ENCODE measurements at regions not wholly inside any gene's neighbourhood (a gene's known extent, or its start where the extent isn't known, plus 50 kb on each side); places are given as distances from the start of the nearest gene placed in this dataset.

DNA sequence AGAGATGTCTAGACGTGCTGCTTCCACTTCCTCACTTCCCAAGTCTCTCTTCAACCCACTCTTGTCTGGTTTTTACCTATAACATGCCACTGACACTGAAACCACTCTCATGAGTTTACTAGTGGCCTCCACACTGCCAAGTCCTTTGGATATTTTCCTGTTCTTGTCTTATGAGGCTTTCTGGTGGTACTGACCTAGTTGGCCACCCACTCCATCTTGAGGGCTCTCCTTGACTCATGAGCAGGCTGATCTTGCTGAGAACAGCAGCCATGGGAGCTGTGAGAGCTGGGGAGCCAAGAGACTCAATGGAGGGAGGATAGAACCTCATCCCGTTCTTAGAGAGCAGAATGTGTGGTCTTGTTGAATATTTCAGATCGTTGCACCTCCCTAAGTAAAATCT lies 283.4 kb upstream of the PRDM1 start:
- H3K36me3 Mint-ChIP-seq (ENCODE audit: low read depth), result peaks cover 13% of the 10 kb centered on the region
- H3K4me1 Mint-ChIP-seq (ENCODE audit: low read depth), result peaks cover 46% of the 10 kb centered on the region
- H3K27ac Mint-ChIP-seq, result no peak overlapping the region
- intact Hi-C loops (cut with micrococcal nuclease), result no loop called here
- no peak overlapping the region for H3K4me3 Mint-ChIP-seq
- H3K27me3 Mint-ChIP-seq (ENCODE audit: insufficient read depth), result no peaks in the 10 kb centered on the region
- H3K9me3 Mint-ChIP-seq, result peaks cover 12% of the 10 kb centered on the region
- no peak for DNase-seq (ENCODE audit: low spot score)

DNA sequence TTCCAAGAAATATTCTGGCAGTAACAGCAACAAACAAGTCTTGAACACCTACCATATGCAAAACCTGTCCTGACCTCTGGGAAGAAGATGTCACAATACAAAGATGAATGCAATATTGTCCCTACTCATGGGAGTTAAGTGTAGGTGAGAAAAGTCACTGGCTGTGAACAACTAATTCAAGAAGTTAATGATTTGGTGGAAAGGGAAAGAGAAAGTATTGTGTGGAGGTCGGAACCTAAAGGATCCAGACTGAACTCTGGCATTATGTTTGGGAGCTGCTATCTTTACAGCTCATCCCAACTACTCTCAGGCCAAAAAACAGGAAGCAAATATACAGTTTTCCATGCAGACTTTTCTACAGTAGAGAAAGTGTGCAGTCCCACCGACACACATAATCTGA lies 285.3 kb upstream of the PRDM1 start:
- H3K4me1 Mint-ChIP-seq (ENCODE audit: low read depth), result peaks cover 57% of the 10 kb centered on the region
- no peak for DNase-seq (ENCODE audit: low spot score)
- H3K36me3 Mint-ChIP-seq (ENCODE audit: low read depth), result peaks cover 13% of the 10 kb centered on the region
- H3K9me3 Mint-ChIP-seq, result peaks cover 7% of the 10 kb centered on the region
- no peak overlapping the region for H3K27ac Mint-ChIP-seq
- H3K27me3 Mint-ChIP-seq (ENCODE audit: insufficient read depth), result no peaks in the 10 kb centered on the region
- intact Hi-C loops (cut with micrococcal nuclease), result loop anchor here (1.0 kb wide), 1 partner anchor 8 kb away; no protein-coding TSS in a partner anchor
- no peak overlapping the region for H3K4me3 Mint-ChIP-seq

DNA sequence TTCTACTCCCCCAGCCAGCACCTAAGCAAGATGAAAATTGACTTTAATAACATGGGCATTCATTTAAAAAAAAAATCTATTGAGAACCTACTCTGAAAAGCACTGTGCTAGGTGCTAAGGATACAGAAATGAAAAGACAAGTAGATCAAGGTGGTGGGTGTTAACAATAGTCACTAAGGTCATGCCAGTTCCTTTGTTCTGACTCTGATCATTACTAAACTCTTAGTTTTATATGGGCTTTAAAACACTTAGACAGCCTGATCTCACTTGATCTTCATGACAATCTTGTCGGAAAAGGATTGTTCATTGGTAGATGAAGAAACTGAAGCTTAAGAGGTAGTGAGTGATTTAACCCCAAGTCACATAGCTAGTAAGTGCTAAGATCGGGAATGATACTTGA lies 285.7 kb upstream of the PRDM1 start:
- Mint-ChIP-seq H3K4me1 (ENCODE audit: low read depth) (peaks cover 62% of the 10 kb centered on the region), H3K4me3 (no peak overlapping the region)

DNA sequence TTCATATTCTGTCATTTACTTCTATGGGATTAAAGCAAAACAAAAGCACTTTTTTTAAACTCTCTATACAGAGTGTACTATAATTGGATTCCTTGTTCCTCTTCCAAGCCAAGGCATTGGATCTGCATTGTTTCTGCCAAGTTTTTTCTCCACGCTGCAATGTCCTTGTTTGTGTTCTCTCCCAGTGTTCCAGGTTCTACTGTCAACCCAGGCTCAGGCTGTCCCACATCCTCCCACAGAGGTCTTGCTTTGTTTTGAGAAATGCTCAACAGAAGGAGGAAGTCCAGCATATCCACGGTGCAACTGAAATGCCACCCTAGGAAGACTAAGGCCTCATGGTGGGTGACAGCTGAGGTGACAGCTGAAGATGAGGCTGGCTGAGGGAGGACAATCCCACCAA lies 287.1 kb upstream of the PRDM1 start:
- H3K9me3 Mint-ChIP-seq, result peaks cover 7% of the 10 kb centered on the region
- H3K4me3 Mint-ChIP-seq, result no peak overlapping the region
- peaks cover 75% of the 10 kb centered on the region for H3K4me1 Mint-ChIP-seq (ENCODE audit: low read depth)
- intact Hi-C loops (cut with micrococcal nuclease), result loop anchor here (5.0 to 10.0 kb wide), 2 partner anchors 423 to 726 kb away; no protein-coding TSS in a partner anchor
- no peak overlapping the region for H3K27ac Mint-ChIP-seq
- no peak for DNase-seq (ENCODE audit: low spot score)
- no peaks in the 10 kb centered on the region for H3K27me3 Mint-ChIP-seq (ENCODE audit: insufficient read depth)
- H3K36me3 Mint-ChIP-seq (ENCODE audit: low read depth), result peaks cover 13% of the 10 kb centered on the region

More for the DNA sequence above, 285.7 kb upstream of the PRDM1 start:
- H3K9me3 Mint-ChIP-seq, result peaks cover 7% of the 10 kb centered on the region
- DNase-seq (ENCODE audit: low spot score), result no peak
- H3K27ac Mint-ChIP-seq, result peak overlapping the region; percentile 14
- H3K36me3 Mint-ChIP-seq (ENCODE audit: low read depth), result peaks cover 13% of the 10 kb centered on the region
- no peaks in the 10 kb centered on the region for H3K27me3 Mint-ChIP-seq (ENCODE audit: insufficient read depth)
- intact Hi-C loops (cut with micrococcal nuclease), result loop anchor here (1.0 kb wide), 1 partner anchor 9 kb away; no protein-coding TSS in a partner anchor

DNA sequence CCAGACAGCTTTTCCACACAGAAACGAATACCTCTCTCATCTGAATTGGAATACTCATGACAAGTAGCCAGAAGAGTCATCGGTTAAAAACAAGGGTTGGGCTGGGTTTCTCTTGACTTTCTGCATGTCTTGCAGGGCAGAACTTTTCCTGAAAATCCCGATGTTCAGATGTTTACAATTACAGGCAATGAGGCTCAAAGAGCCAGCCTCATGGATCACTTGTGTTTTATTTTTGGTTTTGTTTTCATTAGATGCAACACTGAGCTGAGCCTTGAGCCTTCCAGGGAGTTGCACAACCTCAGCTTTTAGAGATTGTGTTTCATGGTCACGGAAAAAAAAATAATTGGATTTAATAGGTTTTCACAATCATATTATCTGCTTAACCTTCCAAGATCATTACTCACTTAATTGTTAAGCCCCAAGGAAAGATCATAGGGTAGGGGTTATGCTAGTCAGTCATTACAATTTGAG lies 288.1 kb upstream of the PRDM1 start:
- intact Hi-C loops (cut with micrococcal nuclease), result loop anchor here (2.0 to 10.0 kb wide), 3 partner anchors 195 to 727 kb away; no protein-coding TSS in a partner anchor
- Mint-ChIP-seq H3K4me1 (ENCODE audit: low read depth) (peaks cover 85% of the 10 kb centered on the region), H3K27ac (no peak overlapping the region), H3K4me3 (no peak overlapping the region), H3K9me3 (peaks cover 7% of the 10 kb centered on the region), H3K27me3 (ENCODE audit: insufficient read depth) (no peaks in the 10 kb centered on the region), H3K36me3 (ENCODE audit: low read depth) (peaks cover 13% of the 10 kb centered on the region)
- DNase-seq (ENCODE audit: low spot score), result no peak

DNA sequence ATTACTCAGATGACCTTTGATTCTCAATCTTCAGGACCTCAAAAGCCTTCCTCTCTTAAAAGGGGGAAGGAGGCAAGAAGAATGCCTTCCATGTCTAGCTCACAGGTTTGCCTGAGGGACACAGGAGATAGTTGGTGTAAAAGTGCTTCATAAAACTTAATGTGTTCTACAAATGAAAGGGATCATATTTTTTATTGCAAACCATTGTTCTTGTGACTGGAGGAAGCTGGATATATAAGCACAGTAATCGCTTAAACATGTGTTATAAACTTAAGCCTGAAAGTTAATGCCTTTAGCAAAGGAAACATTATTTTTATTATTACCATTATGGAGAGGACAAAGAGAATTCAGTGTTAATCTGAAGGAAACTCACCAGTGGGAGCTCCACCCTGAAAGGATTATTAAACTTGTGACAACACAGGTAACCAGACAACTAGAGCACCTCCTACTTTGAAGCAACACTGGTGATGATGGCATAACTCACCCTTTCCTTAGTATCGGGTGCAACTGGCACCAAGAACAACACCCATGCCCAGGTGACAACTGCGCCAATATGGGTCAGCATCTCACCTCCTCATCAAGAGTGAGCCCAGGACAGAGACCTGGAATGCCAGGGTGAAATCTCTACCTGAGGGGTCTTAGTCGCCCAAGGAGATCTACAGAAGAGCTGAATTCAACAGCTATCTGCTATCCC lies 288.7 kb upstream of the PRDM1 start:
- no peak for DNase-seq (ENCODE audit: low spot score)
- peaks cover 91% of the 10 kb centered on the region for H3K4me1 Mint-ChIP-seq (ENCODE audit: low read depth)
- peaks cover 13% of the 10 kb centered on the region for H3K36me3 Mint-ChIP-seq (ENCODE audit: low read depth)
- peak overlapping the region; percentile 21 for H3K27ac Mint-ChIP-seq
- intact Hi-C loops (cut with micrococcal nuclease), result loop anchor here (2.0 to 10.0 kb wide), 3 partner anchors 195 to 727 kb away; no protein-coding TSS in a partner anchor
- H3K4me3 Mint-ChIP-seq, result no peak overlapping the region
- H3K27me3 Mint-ChIP-seq (ENCODE audit: insufficient read depth), result no peaks in the 10 kb centered on the region
- H3K9me3 Mint-ChIP-seq, result peaks cover 7% of the 10 kb centered on the region

DNA sequence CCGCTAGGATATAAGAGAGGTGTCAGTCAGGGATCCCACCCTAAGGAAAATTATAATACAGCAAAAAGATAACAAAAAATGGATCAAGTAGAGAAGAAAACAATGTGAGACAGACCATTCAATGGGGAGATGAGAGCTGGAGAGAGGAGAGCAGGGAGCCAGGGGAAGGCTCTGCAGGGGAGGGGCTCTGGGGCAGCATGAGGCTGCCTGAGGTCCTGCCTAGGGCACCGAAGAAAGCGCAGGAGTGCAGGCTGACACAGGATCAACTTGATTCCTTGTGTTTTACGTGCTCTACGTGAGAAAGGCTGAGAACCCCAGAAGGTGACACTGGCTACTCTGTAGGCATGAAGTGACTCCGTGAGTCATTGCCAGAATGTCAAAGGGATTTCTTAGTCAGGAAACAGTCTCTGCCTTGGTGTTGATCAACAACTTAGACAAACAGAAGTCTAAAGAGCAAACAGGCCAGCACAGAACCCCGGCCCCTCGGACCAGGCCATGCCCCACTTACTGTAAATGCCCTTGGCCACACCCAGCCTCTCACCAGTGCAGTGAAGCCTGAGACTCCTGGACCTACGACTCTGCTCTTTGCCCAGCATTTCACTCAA lies 290.1 kb upstream of the PRDM1 start:
- Mint-ChIP-seq H3K27ac (peak overlapping the region; percentile 54), H3K9me3 (peaks cover 3% of the 10 kb centered on the region), H3K36me3 (ENCODE audit: low read depth) (peaks cover 13% of the 10 kb centered on the region), H3K4me3 (peak overlapping the region; percentile 12), H3K4me1 (ENCODE audit: low read depth) (peaks cover 99% of the 10 kb centered on the region), H3K27me3 (ENCODE audit: insufficient read depth) (no peaks in the 10 kb centered on the region)
- no peak for DNase-seq (ENCODE audit: low spot score)
- intact Hi-C loops (cut with micrococcal nuclease), result loop anchor here (1.0 to 10.0 kb wide), 7 partner anchors 14 to 729 kb away; no protein-coding TSS in a partner anchor

DNA sequence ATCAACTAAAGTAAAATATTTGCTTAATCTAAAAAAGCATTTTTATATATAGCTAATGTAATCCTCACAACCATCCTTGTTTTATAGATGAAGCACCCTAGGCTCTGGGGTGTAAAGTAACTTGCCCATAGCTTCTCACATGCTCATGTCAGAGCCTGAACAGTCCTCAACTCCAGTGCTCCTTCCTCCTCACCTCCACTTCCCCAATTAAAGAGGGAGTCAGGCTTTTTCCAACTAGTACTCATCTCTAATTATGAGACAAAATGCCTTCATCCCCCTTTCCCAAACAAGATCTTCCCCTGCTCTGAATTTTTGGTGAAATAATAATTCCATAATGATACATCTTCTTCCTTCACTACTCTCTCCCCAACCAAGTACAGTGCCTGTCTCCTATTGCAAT lies 290.8 kb upstream of the PRDM1 start:
- H3K9me3 Mint-ChIP-seq, result peaks cover 3% of the 10 kb centered on the region
- H3K4me3 Mint-ChIP-seq, result peak overlapping the region; percentile 12
- peaks cover 12% of the 10 kb centered on the region for H3K36me3 Mint-ChIP-seq (ENCODE audit: low read depth)
- DNase-seq (ENCODE audit: low spot score), result no peak
- peak overlapping the region; percentile 54 for H3K27ac Mint-ChIP-seq
- H3K27me3 Mint-ChIP-seq (ENCODE audit: insufficient read depth), result no peaks in the 10 kb centered on the region
- intact Hi-C loops (cut with micrococcal nuclease), result loop anchor here (1.0 to 10.0 kb wide), 5 partner anchors 105 to 729 kb away; no protein-coding TSS in a partner anchor
- H3K4me1 Mint-ChIP-seq (ENCODE audit: low read depth), result peaks cover 99% of the 10 kb centered on the region

DNA sequence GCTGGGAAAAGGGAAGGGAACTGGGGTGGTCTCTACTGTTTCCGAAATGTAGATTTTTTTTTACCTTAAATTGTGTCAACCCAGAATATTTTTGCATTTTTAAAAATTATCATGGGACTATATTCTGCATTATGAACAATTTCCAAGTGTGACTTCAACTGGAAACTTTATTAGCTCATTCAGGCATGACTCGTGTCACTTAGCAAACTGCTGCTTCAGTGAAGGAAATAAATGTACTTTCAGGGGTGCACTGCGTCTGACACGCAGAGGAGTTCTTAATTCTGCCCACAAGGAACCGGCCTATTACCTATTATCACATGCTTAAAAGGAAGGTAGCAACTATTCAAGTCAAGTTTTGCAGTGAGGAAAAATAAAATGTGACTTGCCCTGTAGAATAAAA lies 291.3 kb upstream of the PRDM1 start:
- Mint-ChIP-seq H3K9me3 (peaks cover 3% of the 10 kb centered on the region), H3K36me3 (ENCODE audit: low read depth) (peaks cover 8% of the 10 kb centered on the region), H3K27me3 (ENCODE audit: insufficient read depth) (no peaks in the 10 kb centered on the region), H3K4me1 (ENCODE audit: low read depth) (peaks cover 97% of the 10 kb centered on the region), H3K4me3 (peak overlapping the region; percentile 51), H3K27ac (peak overlapping the region; percentile 87)
- intact Hi-C loops (cut with micrococcal nuclease), result loop anchor here (1.0 to 10.0 kb wide), 8 partner anchors 103 to 730 kb away; no protein-coding TSS in a partner anchor
- no peak for DNase-seq (ENCODE audit: low spot score)

DNA sequence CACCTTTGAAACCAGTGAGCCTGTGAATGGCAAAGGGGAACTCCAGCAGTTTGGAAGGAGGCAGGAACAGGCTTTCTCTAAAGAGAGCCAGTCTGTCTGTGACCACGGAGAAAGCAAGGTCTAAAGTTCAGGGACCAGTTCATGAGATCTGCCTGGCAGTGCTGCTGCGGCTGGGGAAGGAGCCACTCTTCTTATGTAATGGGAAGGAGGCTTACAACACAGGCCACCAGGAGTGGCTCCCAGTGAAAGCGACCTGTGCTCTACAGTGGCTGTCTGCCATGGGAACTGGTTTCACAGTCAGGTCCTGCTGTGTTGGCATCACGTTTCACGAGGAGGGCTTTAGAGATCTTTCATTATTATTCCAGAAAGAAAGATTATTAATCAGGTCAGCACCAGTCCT lies 291.9 kb upstream of the PRDM1 start:
- DNase-seq (ENCODE audit: low spot score), result no peak
- intact Hi-C loops (cut with micrococcal nuclease), result loop anchor here (2.0 to 10.0 kb wide), 6 partner anchors 102 to 731 kb away; no protein-coding TSS in a partner anchor
- Mint-ChIP-seq H3K36me3 (ENCODE audit: low read depth) (peaks cover 8% of the 10 kb centered on the region), H3K27me3 (ENCODE audit: insufficient read depth) (no peaks in the 10 kb centered on the region), H3K9me3 (no peaks in the 10 kb centered on the region), H3K4me3 (peak overlapping the region; percentile 51), H3K27ac (peak overlapping the region; percentile 87), H3K4me1 (ENCODE audit: low read depth) (peaks cover 96% of the 10 kb centered on the region)

DNA sequence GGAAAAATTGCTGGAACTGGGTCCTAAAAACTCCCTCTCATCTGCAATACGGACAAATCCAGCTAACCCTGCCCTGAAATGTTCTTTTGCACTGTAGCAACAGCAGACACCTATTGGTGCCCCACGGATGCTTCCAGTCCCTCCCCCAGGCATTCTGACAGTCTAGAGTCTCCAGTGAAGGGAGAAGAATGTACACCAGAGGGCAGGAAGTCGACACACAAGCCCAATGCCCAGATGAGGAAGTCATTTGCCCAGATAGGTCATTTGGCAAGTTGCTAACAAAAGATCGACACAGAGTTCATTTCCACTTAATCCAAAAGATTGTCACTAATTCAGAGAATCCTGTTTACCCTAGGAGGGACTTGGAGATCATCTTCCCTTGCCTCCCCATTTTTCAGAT lies 293.0 kb upstream of the PRDM1 start:
- H3K27ac Mint-ChIP-seq, result peak overlapping the region; percentile 66
- H3K9me3 Mint-ChIP-seq, result no peaks in the 10 kb centered on the region
- no peak for DNase-seq (ENCODE audit: low spot score)
- peak overlapping the region; percentile 5 for H3K4me3 Mint-ChIP-seq
- H3K36me3 Mint-ChIP-seq (ENCODE audit: low read depth), result peaks cover 4% of the 10 kb centered on the region
- peaks cover 86% of the 10 kb centered on the region for H3K4me1 Mint-ChIP-seq (ENCODE audit: low read depth)
- H3K27me3 Mint-ChIP-seq (ENCODE audit: insufficient read depth), result no peaks in the 10 kb centered on the region
- intact Hi-C loops (cut with micrococcal nuclease), result loop anchor here (1.0 to 10.0 kb wide), 5 partner anchors 101 to 732 kb away; no protein-coding TSS in a partner anchor

DNA sequence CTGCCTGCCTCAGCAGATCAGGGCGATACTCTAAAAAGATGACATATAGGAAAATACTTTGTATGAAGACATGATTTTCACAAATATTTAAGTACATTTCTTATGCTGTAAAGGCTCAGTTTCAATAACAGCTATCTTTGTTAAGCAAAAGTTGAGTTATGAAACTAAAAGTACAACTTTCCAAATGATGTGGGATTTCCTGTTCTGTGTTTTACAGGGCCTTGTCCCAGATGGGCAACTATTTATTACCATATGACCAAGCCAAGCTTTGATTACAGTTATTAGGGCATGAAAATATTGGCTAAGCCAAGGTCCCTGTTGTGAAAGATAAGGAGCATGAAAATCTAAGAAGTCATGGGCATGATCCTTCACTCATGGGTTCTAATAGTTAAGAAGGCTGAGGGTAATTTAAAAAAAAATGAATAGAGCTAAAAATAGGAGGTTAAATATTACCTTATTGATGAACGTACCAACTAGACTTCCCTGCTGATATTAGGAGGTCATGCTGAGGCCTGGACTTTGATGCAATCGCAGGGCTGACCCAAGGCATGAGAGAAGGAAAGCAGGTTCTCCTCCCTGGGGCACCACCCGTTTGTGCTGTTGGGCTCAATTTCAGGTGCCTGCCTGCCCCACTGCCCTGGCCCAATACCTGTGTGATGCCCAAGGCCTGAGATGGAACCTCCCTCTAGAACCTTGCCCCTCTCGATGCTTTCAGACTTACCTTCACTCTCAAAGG lies 294.4 kb upstream of the PRDM1 start:
- peak overlapping the region; percentile 77 for H3K27ac Mint-ChIP-seq
- no peak for DNase-seq (ENCODE audit: low spot score)
- peaks cover 7% of the 10 kb centered on the region for H3K9me3 Mint-ChIP-seq
- peaks cover 86% of the 10 kb centered on the region for H3K4me1 Mint-ChIP-seq (ENCODE audit: low read depth)
- H3K4me3 Mint-ChIP-seq, result peak overlapping the region; percentile 30
- peaks cover 4% of the 10 kb centered on the region for H3K36me3 Mint-ChIP-seq (ENCODE audit: low read depth)
- H3K27me3 Mint-ChIP-seq (ENCODE audit: insufficient read depth), result no peaks in the 10 kb centered on the region
- intact Hi-C loops (cut with micrococcal nuclease), result loop anchor here (1.0 to 10.0 kb wide), 7 partner anchors 9 to 733 kb away; no protein-coding TSS in a partner anchor
